ENCODE measurements at regions not wholly inside any gene's neighbourhood (a gene's known extent, or its start where the extent isn't known, plus 50 kb on each side); places are given as distances from the start of the nearest gene placed in this dataset.
A peak's percentile ranks its signal among the peaks of the same experiment; 100 is the strongest.

DNA sequence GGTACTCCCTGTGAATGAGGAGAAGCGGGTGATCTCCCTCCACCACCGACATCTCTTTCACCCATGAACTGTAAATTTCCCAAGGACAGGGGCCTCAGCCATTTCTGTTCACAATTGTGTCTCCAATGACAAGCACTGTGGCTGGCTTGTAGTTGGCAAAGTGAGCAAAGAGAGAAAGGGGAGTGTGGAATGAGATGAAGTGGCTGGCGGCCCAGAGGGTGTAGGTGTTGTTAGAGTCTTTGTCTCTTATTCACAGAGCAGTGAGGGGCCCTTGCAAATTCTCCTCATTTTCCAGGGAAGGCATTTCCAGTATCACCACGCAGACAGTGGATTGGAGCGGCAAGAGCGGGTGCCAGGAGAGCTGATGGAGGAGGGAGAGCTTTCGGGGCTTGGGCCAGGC, 411.7 kb upstream of the EEF2KMT start:
- Mint-ChIP-seq H3K36me3 (no peaks in the 10 kb centered on the region), H3K27me3 (peaks cover 6 to 7% of the 10 kb centered on the region in 2 donors), H3K4me1 (no peaks in the 10 kb centered on the region), H3K9me3 (peaks cover 0 to 8% (median 2%) of the 10 kb centered on the region in 5 donors), H3K4me3 (no peak overlapping the region), H3K27ac (no peak overlapping the region)
- Histone ChIP-seq H3K4me3 (ENCODE audit: low read length) (no peak overlapping the region), H3K36me3 (ENCODE audit: insufficient read depth, low read length) (no peaks in the 10 kb centered on the region), H3K9me3 (ENCODE audit: low read length) (no peaks in the 10 kb centered on the region), H3K4me1 (ENCODE audit: insufficient read depth, low read length) (no peaks in the 10 kb centered on the region), H3K27me3 (ENCODE audit: insufficient read depth, low read length, poor library complexity, severe bottlenecking) (no peaks in the 10 kb centered on the region), H3K27ac (ENCODE audit: low read depth, low read length) (no peak overlapping the region)
- ChIA-PET CTCF (no interaction called here), POLR2A (no interaction called here)
- DNase-seq: no peak

DNA sequence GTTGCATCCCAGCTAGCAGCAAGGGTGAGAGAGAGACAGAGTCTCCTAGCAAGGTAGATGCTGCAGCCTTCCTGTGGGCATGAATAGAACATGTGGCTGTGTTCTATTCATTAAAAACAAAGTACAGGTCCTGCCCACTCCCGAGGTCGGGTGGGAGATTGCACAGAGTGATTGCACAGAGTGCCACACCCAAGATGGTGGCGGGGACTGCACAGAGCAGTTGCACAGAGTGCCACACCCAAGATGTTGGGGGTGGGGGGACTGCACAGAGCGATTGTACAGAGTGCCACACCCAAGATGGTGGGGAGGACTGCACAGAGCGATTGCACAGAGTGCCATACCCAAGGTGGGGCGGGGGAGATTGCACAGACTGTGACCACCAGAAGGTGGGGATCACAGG, 410.8 kb upstream of the EEF2KMT start:
- H3K36me3 Mint-ChIP-seq: no peaks in the 10 kb centered on the region
- Histone ChIP-seq H3K27ac (ENCODE audit: low read depth, low read length) (no peak overlapping the region), H3K27me3 (ENCODE audit: insufficient read depth, low read length, poor library complexity, severe bottlenecking) (no peaks in the 10 kb centered on the region), H3K9me3 (ENCODE audit: low read length) (no peaks in the 10 kb centered on the region), H3K4me3 (ENCODE audit: low read length) (no peak overlapping the region), H3K4me1 (ENCODE audit: insufficient read depth, low read length) (no peaks in the 10 kb centered on the region), H3K36me3 (ENCODE audit: insufficient read depth, low read length) (no peaks in the 10 kb centered on the region)
- no peak for DNase-seq
- H3K9me3 Mint-ChIP-seq: peaks cover 0 to 4% (median 0%) of the 10 kb centered on the region in 5 donors
- H3K27me3 Mint-ChIP-seq: peaks cover 7 to 8% of the 10 kb centered on the region in 2 donors
- H3K4me3 Mint-ChIP-seq: no peak overlapping the region
- no peaks in the 10 kb centered on the region for H3K4me1 Mint-ChIP-seq
- H3K27ac Mint-ChIP-seq: no peak overlapping the region
- CTCF ChIA-PET: no interaction called here
- POLR2A ChIA-PET: no interaction called here

DNA sequence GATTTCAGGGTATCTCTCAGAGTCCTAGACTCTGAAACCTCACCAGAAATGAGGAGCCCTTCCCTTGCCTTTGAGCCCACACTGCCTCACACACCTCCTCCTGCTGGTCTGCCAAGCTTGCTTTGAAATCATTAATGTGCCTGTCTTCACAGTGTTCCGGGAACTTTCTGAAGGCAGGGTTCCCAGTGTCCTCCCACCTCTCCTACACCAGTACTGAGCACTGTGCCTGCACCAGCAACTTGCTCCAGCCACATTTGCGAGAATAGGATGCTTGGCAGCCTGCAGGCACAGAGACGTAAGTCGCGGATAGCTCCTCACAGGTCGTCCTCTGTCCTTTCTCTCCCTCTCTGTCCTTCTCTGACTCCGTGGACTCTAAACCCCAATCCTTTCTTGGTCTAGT, 408.4 kb upstream of the EEF2KMT start:
- Mint-ChIP-seq H3K4me1 (no peaks in the 10 kb centered on the region), H3K36me3 (no peaks in the 10 kb centered on the region), H3K27ac (no peak overlapping the region), H3K9me3 (peaks cover 0 to 3% (median 0%) of the 10 kb centered on the region in 5 donors), H3K27me3 (peaks cover 7 to 9% of the 10 kb centered on the region in 2 donors), H3K4me3 (no peak overlapping the region)
- no peak overlapping the region for H3K27ac ChIP-seq (ENCODE audit: low read depth, low read length)
- H3K9me3 ChIP-seq (ENCODE audit: low read length): no peaks in the 10 kb centered on the region
- CTCF ChIA-PET: no interaction called here
- DNase-seq: no peak
- POLR2A ChIA-PET: no interaction called here
- no peaks in the 10 kb centered on the region for H3K36me3 ChIP-seq (ENCODE audit: insufficient read depth, low read length)
- H3K4me3 ChIP-seq (ENCODE audit: low read length): no peak overlapping the region
- no peaks in the 10 kb centered on the region for H3K27me3 ChIP-seq (ENCODE audit: insufficient read depth, low read length, poor library complexity, severe bottlenecking)
- no peaks in the 10 kb centered on the region for H3K4me1 ChIP-seq (ENCODE audit: insufficient read depth, low read length)

DNA sequence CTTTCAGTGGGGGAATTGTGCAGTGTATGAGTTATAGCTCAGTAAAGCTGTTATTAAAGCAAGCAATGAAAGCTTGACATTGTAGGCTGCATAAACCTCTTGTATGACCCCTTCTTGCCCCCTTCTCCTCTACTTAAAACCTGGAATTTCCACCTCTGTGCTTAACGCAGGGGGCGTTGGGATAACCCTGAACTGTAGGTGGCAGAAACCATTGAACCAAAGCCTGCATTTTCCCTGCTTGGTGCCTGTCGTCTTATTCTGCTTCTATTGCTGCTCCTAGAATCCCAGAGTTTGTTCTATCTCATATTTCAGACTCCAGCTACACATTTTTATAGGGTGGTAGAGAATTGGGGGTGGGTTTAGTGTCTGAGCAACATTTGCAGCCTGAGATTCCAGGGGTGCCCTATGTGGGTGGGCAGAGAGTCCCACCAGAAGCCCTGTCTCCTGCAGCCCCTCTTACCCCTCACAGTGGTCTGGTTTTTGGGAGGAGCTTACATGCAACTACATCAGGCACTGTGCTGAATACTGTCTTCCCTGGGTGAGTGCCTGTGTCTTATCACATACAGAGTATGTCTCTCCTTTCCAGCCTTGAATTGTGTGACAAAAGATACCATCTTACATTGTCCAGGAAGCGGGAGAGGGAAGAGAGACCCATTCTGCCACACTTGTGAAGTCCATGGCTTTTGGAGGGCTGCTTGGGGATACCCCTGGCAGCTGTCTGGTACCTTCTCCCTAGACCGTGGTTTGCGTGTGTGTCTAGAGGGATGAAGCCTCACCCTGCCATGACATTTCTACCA, 407.7 kb upstream of the EEF2KMT start:
- Histone ChIP-seq H3K27me3 (ENCODE audit: insufficient read depth, low read length, poor library complexity, severe bottlenecking) (no peaks in the 10 kb centered on the region), H3K4me1 (ENCODE audit: insufficient read depth, low read length) (no peaks in the 10 kb centered on the region), H3K27ac (ENCODE audit: low read depth, low read length) (no peak overlapping the region), H3K36me3 (ENCODE audit: insufficient read depth, low read length) (no peaks in the 10 kb centered on the region), H3K9me3 (ENCODE audit: low read length) (no peaks in the 10 kb centered on the region), H3K4me3 (ENCODE audit: low read length) (no peak overlapping the region)
- DNase-seq: no peak
- Mint-ChIP-seq H3K4me1 (no peaks in the 10 kb centered on the region), H3K9me3 (peaks cover 0 to 3% (median 0%) of the 10 kb centered on the region in 5 donors), H3K27me3 (peaks cover 7 to 9% of the 10 kb centered on the region in 2 donors), H3K27ac (no peak overlapping the region), H3K4me3 (no peak overlapping the region), H3K36me3 (no peaks in the 10 kb centered on the region)
- ChIA-PET POLR2A (no interaction called here), CTCF (no interaction called here)

DNA sequence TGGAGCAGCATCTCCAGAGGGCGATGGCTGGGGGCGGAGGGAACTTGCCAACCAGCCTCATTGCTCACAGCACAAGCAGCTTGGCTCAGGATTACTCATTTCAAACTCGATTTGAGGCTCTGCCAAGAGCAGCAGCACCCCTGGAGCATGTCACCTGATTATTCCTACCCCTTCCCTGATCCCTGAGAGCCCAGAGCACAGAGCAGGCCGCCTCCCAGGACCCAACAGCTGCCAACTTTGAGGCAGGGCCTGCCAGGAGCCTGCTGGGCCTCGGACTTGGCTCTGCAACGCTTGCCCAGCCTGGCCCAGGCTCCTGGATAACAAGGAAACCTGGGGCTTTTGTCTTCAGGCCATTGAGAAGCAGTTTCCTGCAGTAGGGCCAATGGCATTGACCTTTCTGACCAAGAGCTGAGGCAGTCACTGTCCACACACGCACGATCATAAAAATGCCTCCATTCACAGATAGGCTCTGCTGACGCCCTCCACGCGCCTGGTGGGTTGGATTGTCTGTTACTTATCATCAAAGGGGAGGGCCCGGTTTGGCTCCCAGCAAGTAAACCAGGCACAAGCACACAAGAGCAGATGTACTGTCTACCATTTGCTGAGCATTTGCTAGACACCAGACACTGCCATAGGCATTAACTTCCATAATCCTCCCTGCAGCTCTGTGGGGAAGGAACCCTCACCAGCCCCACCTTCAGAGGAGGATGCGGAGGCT, 406.6 kb upstream of the EEF2KMT start:
- peaks cover 7 to 9% of the 10 kb centered on the region in 2 donors for H3K27me3 Mint-ChIP-seq
- Histone ChIP-seq H3K4me3 (ENCODE audit: low read length) (no peak overlapping the region), H3K4me1 (ENCODE audit: insufficient read depth, low read length) (no peaks in the 10 kb centered on the region), H3K9me3 (ENCODE audit: low read length) (no peaks in the 10 kb centered on the region), H3K27ac (ENCODE audit: low read depth, low read length) (no peak overlapping the region), H3K27me3 (ENCODE audit: insufficient read depth, low read length, poor library complexity, severe bottlenecking) (no peaks in the 10 kb centered on the region), H3K36me3 (ENCODE audit: insufficient read depth, low read length) (no peaks in the 10 kb centered on the region)
- H3K27ac Mint-ChIP-seq: no peak overlapping the region
- H3K36me3 Mint-ChIP-seq: no peaks in the 10 kb centered on the region
- no peak overlapping the region for H3K4me3 Mint-ChIP-seq
- no peaks in the 10 kb centered on the region for H3K4me1 Mint-ChIP-seq
- CTCF ChIA-PET: no interaction called here
- DNase-seq: no peak
- POLR2A ChIA-PET: no interaction called here
- H3K9me3 Mint-ChIP-seq: peaks cover 0 to 4% (median 3%) of the 10 kb centered on the region in 5 donors

DNA sequence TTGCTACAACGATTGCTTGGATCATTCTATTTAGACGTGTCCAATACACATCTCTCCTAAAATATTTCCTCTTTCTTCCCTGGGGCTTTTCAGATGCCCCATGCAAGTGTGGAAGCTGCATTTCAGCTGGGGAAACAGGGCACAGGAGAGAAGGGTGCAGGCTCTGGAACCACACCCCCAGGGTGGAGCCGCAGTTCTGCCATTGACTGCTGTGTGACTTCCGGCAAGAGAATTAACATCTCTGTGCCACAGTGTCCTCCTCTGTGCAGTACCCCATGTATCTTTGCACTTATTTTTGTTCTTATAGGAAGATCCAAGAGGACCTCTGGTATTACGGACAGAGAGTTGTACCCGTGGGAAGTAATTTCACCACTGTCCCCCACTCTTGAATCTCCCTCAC, 405.3 kb upstream of the EEF2KMT start:
- Histone ChIP-seq H3K9me3 (ENCODE audit: low read length) (no peaks in the 10 kb centered on the region), H3K27me3 (ENCODE audit: insufficient read depth, low read length, poor library complexity, severe bottlenecking) (no peaks in the 10 kb centered on the region), H3K27ac (ENCODE audit: low read depth, low read length) (no peak overlapping the region), H3K4me3 (ENCODE audit: low read length) (no peak overlapping the region), H3K4me1 (ENCODE audit: insufficient read depth, low read length) (no peaks in the 10 kb centered on the region), H3K36me3 (ENCODE audit: insufficient read depth, low read length) (no peaks in the 10 kb centered on the region)
- H3K9me3 Mint-ChIP-seq: peaks cover 0 to 6% (median 4%) of the 10 kb centered on the region in 5 donors
- H3K36me3 Mint-ChIP-seq: no peaks in the 10 kb centered on the region
- ChIA-PET POLR2A (no interaction called here), CTCF (no interaction called here)
- H3K27me3 Mint-ChIP-seq: peaks cover 7 to 9% of the 10 kb centered on the region in 2 donors
- H3K27ac Mint-ChIP-seq: no peak overlapping the region
- H3K4me1 Mint-ChIP-seq: no peaks in the 10 kb centered on the region
- H3K4me3 Mint-ChIP-seq: no peak overlapping the region
- no peak for DNase-seq

DNA sequence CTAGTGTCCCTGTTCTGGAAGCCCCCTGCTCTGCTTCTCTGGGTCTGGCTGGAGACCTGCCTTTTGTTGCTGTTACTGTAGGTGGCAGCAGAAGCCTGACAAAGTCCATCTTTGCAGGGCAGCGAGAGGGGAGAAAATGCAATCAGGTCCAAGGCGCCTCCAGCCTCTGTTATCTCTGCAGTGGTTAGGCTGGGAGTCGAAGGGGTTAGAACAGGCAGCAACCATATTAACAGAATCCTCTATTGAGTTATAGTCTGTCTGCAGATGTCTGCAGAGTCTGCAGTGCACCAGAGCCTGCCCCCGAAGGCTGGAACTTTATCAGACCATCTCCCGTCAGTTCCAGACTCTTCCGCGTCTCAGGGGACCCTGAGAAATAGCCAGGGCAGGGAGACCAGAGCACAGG, 404.9 kb upstream of the EEF2KMT start:
- CTCF ChIA-PET: no interaction called here
- no peaks in the 10 kb centered on the region for H3K4me1 Mint-ChIP-seq
- POLR2A ChIA-PET: no interaction called here
- no peak for DNase-seq
- H3K27me3 Mint-ChIP-seq: peaks cover 7 to 9% of the 10 kb centered on the region in 2 donors
- Histone ChIP-seq H3K4me3 (ENCODE audit: low read length) (no peak overlapping the region), H3K36me3 (ENCODE audit: insufficient read depth, low read length) (no peaks in the 10 kb centered on the region), H3K27me3 (ENCODE audit: insufficient read depth, low read length, poor library complexity, severe bottlenecking) (no peaks in the 10 kb centered on the region), H3K4me1 (ENCODE audit: insufficient read depth, low read length) (no peaks in the 10 kb centered on the region), H3K27ac (ENCODE audit: low read depth, low read length) (no peak overlapping the region), H3K9me3 (ENCODE audit: low read length) (no peaks in the 10 kb centered on the region)
- no peak overlapping the region for H3K4me3 Mint-ChIP-seq
- H3K9me3 Mint-ChIP-seq: peaks cover 0 to 6% (median 4%) of the 10 kb centered on the region in 5 donors
- H3K27ac Mint-ChIP-seq: no peak overlapping the region
- H3K36me3 Mint-ChIP-seq: no peaks in the 10 kb centered on the region

DNA sequence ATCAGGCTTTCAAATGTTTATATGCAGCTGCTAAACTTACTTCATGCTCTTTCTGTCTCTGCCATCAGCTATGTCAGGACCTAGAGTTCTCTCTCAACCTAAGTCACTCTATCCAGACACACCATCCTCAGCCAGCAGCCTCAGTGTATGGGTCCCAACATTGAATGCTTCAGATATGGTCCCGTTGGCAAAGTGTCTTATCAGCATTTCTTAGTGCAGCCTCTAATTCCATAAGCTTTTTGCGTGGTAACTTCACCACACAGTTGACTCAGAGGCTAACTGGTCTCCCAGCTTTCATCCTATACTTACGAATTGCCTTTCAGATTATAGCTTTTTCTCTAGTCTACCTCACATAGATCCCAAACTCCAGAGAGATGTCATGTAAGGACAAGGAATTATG, 402.9 kb upstream of the EEF2KMT start:
- peaks cover 2 to 11% of the 10 kb centered on the region in 2 donors for H3K27me3 Mint-ChIP-seq
- POLR2A ChIA-PET: no interaction called here
- H3K9me3 Mint-ChIP-seq: peaks cover 0 to 7% (median 4%) of the 10 kb centered on the region in 5 donors
- no peak for DNase-seq
- no peaks in the 10 kb centered on the region for H3K27me3 ChIP-seq (ENCODE audit: insufficient read depth, low read length, poor library complexity, severe bottlenecking)
- no peak overlapping the region for H3K4me3 Mint-ChIP-seq
- H3K4me3 ChIP-seq (ENCODE audit: low read length): no peak overlapping the region
- CTCF ChIA-PET: no interaction called here
- no peaks in the 10 kb centered on the region for H3K36me3 Mint-ChIP-seq
- H3K4me1 ChIP-seq (ENCODE audit: insufficient read depth, low read length): no peaks in the 10 kb centered on the region
- H3K36me3 ChIP-seq (ENCODE audit: insufficient read depth, low read length): no peaks in the 10 kb centered on the region
- H3K27ac Mint-ChIP-seq: peak overlapping the region in 1 of 8 donors; percentile 32
- H3K9me3 ChIP-seq (ENCODE audit: low read length): no peaks in the 10 kb centered on the region
- no peaks in the 10 kb centered on the region for H3K4me1 Mint-ChIP-seq
- H3K27ac ChIP-seq (ENCODE audit: low read depth, low read length): no peak overlapping the region
